ENCODE measurements at regions not wholly inside any gene's neighbourhood (a gene's known extent, or its start where the extent isn't known, plus 50 kb on each side); places are given as distances from the start of the nearest gene placed in this dataset.
A peak's percentile ranks its signal among the peaks of the same experiment; 100 is the strongest.

GRCh38 chr1:168387781-168388760 is 107.4 kb downstream of the TBX19 start:
- DNase-seq (ENCODE audit: low read depth in 1 of 2, low spot score in 1 of 2): no peak

- DNase-seq (ENCODE audit: low read depth in 1 of 2, low spot score in 1 of 2): peak; percentile 33 to 65
Observed at GRCh38 chr1:168386949-168387586, 106.4 kb downstream of the TBX19 start.

GRCh38 chr1:168386492-168386891 is 105.8 kb downstream of the TBX19 start:
- no peak for DNase-seq (ENCODE audit: low read depth in 1 of 2, low spot score in 1 of 2)

- DNase-seq (ENCODE audit: low read depth in 1 of 2, low spot score in 1 of 2): no peak
Observed at GRCh38 chr1:168381850-168382249, 101.2 kb downstream of the TBX19 start.

GRCh38 chr1:168380945-168381344 is 100.3 kb downstream of the TBX19 start:
- no peak for DNase-seq (ENCODE audit: low read depth in 1 of 2, low spot score in 1 of 2)

GRCh38 chr1:168379104-168379860 is 98.6 kb downstream of the TBX19 start:
- DNase-seq (ENCODE audit: low read depth in 1 of 2, low spot score in 1 of 2): no peak

- no peak for DNase-seq (ENCODE audit: low read depth in 1 of 2, low spot score in 1 of 2)
Observed at GRCh38 chr1:168375566-168376300, 95.1 kb downstream of the TBX19 start.

- DNase-seq (ENCODE audit: low read depth in 1 of 2, low spot score in 1 of 2): no peak
Observed at GRCh38 chr1:168374566-168374965, 93.9 kb downstream of the TBX19 start.

- DNase-seq (ENCODE audit: low read depth in 1 of 2, low spot score in 1 of 2): no peak
Observed at GRCh38 chr1:168373869-168374268, 93.2 kb downstream of the TBX19 start.

GRCh38 chr1:168372861-168373371 is 92.2 kb downstream of the TBX19 start:
- DNase-seq (ENCODE audit: low read depth in 1 of 2, low spot score in 1 of 2): no peak

- DNase-seq (ENCODE audit: low read depth in 1 of 2, low spot score in 1 of 2): no peak
Observed at GRCh38 chr1:168372307-168372706, 91.6 kb downstream of the TBX19 start.

- DNase-seq (ENCODE audit: low read depth in 1 of 2, low spot score in 1 of 2): no peak
Observed at GRCh38 chr1:168371477-168371876, 90.8 kb downstream of the TBX19 start.

GRCh38 chr1:168370586-168370985 is 89.9 kb downstream of the TBX19 start:
- no peak for DNase-seq (ENCODE audit: low read depth in 1 of 2, low spot score in 1 of 2)

- no peak for DNase-seq (ENCODE audit: low read depth in 1 of 2, low spot score in 1 of 2)
Observed at GRCh38 chr1:168369655-168370054, 89.0 kb downstream of the TBX19 start.

GRCh38 chr1:168368131-168368530 is 87.5 kb downstream of the TBX19 start:
- no peak for DNase-seq (ENCODE audit: low read depth in 1 of 2, low spot score in 1 of 2)

GRCh38 chr1:168365719-168366479 is 85.2 kb downstream of the TBX19 start:
- no peak for DNase-seq (ENCODE audit: low read depth in 1 of 2, low spot score in 1 of 2)
